Loucy (cell line): ENCODE measurements at regions not wholly inside any gene's neighbourhood (a gene's known extent, or its start where the extent isn't known, plus 50 kb on each side); places are given as distances from the start of the nearest gene placed in this dataset.

Experiments
- EZH2phosphoT487 ChIP-seq: fragments of 200-600 bp; IDR thresholded peaks from 2 replicates; pipeline ENCODE4 v1.6.1; 2018; ENCODE audit warnings: antibody characterized with exemption, mild to moderate bottlenecking, moderate library complexity, borderline replicate concordance
- TF ChIP-seq, protein P1 (sequence below): fragments of 200-600 bp; sonication (generic); conservative IDR thresholded peaks from 2 replicates; pipeline ENCODE4 v1.5.1; 2014; ENCODE audit warnings: mild to moderate bottlenecking, antibody characterized with exemption, low read length

- TF ChIP-seq, protein P1, sequence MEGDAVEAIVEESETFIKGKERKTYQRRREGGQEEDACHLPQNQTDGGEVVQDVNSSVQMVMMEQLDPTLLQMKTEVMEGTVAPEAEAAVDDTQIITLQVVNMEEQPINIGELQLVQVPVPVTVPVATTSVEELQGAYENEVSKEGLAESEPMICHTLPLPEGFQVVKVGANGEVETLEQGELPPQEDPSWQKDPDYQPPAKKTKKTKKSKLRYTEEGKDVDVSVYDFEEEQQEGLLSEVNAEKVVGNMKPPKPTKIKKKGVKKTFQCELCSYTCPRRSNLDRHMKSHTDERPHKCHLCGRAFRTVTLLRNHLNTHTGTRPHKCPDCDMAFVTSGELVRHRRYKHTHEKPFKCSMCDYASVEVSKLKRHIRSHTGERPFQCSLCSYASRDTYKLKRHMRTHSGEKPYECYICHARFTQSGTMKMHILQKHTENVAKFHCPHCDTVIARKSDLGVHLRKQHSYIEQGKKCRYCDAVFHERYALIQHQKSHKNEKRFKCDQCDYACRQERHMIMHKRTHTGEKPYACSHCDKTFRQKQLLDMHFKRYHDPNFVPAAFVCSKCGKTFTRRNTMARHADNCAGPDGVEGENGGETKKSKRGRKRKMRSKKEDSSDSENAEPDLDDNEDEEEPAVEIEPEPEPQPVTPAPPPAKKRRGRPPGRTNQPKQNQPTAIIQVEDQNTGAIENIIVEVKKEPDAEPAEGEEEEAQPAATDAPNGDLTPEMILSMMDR, result no peak
- TF ChIP-seq EZH2phosphoT487, result no peak
These were observed 88.0 kb upstream of the NFIA start for GRCh38 chr1:60994369-60994768.
